ENCODE measurements at regions not wholly inside any gene's neighbourhood (a gene's known extent, or its start where the extent isn't known, plus 50 kb on each side); places are given as distances from the start of the nearest gene placed in this dataset.
"Not testable (repeated sequence)": the region's sequence is repeated elsewhere in the genome, so short reads cannot be mapped to it uniquely, and the experiment has no call there.

GRCh38 chr5:91635950-91636734 is 253.0 kb upstream of the ARRDC3 start:
- DNase-seq = no peak

- peak; percentile 82 for DNase-seq
Measured at GRCh38 chr5:91632871-91633270, 249.8 kb upstream of the ARRDC3 start.

GRCh38 chr5:91611746-91612145 is 228.6 kb upstream of the ARRDC3 start:
- no peak for DNase-seq

GRCh38 chr5:91607675-91608074 is 224.6 kb upstream of the ARRDC3 start:
- DNase-seq = no peak

- no peak for DNase-seq
Measured at GRCh38 chr5:91599863-91600262, 216.7 kb upstream of the ARRDC3 start.

- DNase-seq = no peak
Measured at GRCh38 chr5:91598216-91598615, 215.1 kb upstream of the ARRDC3 start.

GRCh38 chr5:91595424-91595823 is 212.3 kb upstream of the ARRDC3 start:
- DNase-seq = no peak

- no peak for DNase-seq
Measured at GRCh38 chr5:91591076-91591475, 208.0 kb upstream of the ARRDC3 start.

GRCh38 chr5:91586232-91586631 is 203.1 kb upstream of the ARRDC3 start:
- no peak for DNase-seq

GRCh38 chr5:91584352-91584751 is 201.2 kb upstream of the ARRDC3 start:
- no peak for DNase-seq

GRCh38 chr5:91566012-91566411 is 182.9 kb upstream of the ARRDC3 start:
- not testable (repeated sequence) for DNase-seq

- no peak for DNase-seq
Measured at GRCh38 chr5:91562922-91563321, 179.8 kb upstream of the ARRDC3 start.

GRCh38 chr5:91541696-91542095 is 158.6 kb upstream of the ARRDC3 start:
- no peak for DNase-seq

GRCh38 chr5:91538179-91538578 is 155.1 kb upstream of the ARRDC3 start:
- no peak for DNase-seq

GRCh38 chr5:91535499-91535898 is 152.4 kb upstream of the ARRDC3 start:
- no peak for DNase-seq

- no peak for DNase-seq
Measured at GRCh38 chr5:91534332-91534731, 151.2 kb upstream of the ARRDC3 start.

- DNase-seq = no peak
Measured at GRCh38 chr5:91532779-91533178, 149.7 kb upstream of the ARRDC3 start.

GRCh38 chr5:91532281-91532680 is 149.2 kb upstream of the ARRDC3 start:
- DNase-seq = no peak

GRCh38 chr5:91528831-91529230 is 145.7 kb upstream of the ARRDC3 start:
- DNase-seq = no peak

GRCh38 chr5:91521785-91522184 is 138.7 kb upstream of the ARRDC3 start:
- no peak for DNase-seq

GRCh38 chr5:91521334-91521733 is 138.2 kb upstream of the ARRDC3 start:
- DNase-seq = no peak

- no peak for DNase-seq
Measured at GRCh38 chr5:91514400-91514799, 131.3 kb upstream of the ARRDC3 start.

- no peak for DNase-seq
Measured at GRCh38 chr5:91503321-91503720, 120.2 kb upstream of the ARRDC3 start.

GRCh38 chr5:91500758-91501157 is 117.6 kb upstream of the ARRDC3 start:
- no peak for DNase-seq

GRCh38 chr5:91499943-91500531 is 116.9 kb upstream of the ARRDC3 start:
- peak; percentile 37 for DNase-seq

All from SHP77 treated with DMSO at 0.1 percent for 48 hours (cell line).